ENCODE measurements at regions not wholly inside any gene's neighbourhood (a gene's known extent, or its start where the extent isn't known, plus 50 kb on each side); places are given as distances from the start of the nearest gene placed in this dataset.

DNA sequence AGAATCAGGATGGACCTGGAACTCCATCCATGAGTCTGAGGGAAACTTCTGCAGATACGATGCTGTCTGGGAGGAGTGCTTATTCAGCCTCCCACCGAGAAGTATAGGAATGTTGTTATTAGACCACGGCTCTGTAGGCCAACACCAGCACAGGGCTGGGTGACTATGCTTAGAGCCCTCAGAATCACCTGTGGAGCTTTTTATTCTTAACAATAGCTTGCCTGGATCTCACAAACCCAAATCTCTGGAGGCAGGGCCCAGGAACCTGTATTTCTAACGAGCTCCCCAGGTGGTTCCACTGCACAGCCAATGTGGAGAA lies 55.6 kb upstream of the ARID5B start:
- TF ChIP-seq, protein P1, sequence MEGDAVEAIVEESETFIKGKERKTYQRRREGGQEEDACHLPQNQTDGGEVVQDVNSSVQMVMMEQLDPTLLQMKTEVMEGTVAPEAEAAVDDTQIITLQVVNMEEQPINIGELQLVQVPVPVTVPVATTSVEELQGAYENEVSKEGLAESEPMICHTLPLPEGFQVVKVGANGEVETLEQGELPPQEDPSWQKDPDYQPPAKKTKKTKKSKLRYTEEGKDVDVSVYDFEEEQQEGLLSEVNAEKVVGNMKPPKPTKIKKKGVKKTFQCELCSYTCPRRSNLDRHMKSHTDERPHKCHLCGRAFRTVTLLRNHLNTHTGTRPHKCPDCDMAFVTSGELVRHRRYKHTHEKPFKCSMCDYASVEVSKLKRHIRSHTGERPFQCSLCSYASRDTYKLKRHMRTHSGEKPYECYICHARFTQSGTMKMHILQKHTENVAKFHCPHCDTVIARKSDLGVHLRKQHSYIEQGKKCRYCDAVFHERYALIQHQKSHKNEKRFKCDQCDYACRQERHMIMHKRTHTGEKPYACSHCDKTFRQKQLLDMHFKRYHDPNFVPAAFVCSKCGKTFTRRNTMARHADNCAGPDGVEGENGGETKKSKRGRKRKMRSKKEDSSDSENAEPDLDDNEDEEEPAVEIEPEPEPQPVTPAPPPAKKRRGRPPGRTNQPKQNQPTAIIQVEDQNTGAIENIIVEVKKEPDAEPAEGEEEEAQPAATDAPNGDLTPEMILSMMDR (IDR thresholded peaks at IDR 0.05) = no peak
- H3K79me2 ChIP-seq (ENCODE audit: insufficient read depth, low read length) = no peaks in the 10 kb centered on the region
- Mint-ChIP-seq H3K4me1 (no peaks in the 10 kb centered on the region), H3K36me3 (no peaks in the 10 kb centered on the region), H3K27me3 (ENCODE audit: low read depth in 3 of 3) (peaks cover 0 to 2% (median 0%) of the 10 kb centered on the region in 3 donors), H3K9me3 (peaks cover 0 to 1% (median 0%) of the 10 kb centered on the region in 7 donors), H3K27ac (no peak overlapping the region), H3K4me3 (no peak overlapping the region)
- WGBS (ENCODE audit: insufficient coverage) = 96% methylated on average over 4 of the region's 4 CpGs
- no peaks in the 10 kb centered on the region for H3K27me3 ChIP-seq (ENCODE audit: control insufficient read depth in 2 of 2, insufficient read depth in 2 of 2, low read length in 2 of 2)
- H4K20me1 ChIP-seq (ENCODE audit: insufficient read depth, low read length) = no peaks in the 10 kb centered on the region
- H3K4me1 ChIP-seq (ENCODE audit: control insufficient read depth in 1 of 2, insufficient read depth in 2 of 2, low read length in 2 of 2) = no peaks in the 10 kb centered on the region
- H3K4me3 ChIP-seq (replicated peaks in 1 of 3; ENCODE audit: low read depth in 2 of 3, low read length in 3 of 3) = no peak overlapping the region
- no peak for DNase-seq
- H3K36me3 ChIP-seq (replicated peaks in 1 of 2; ENCODE audit: control insufficient read depth in 1 of 2, insufficient read depth in 2 of 2, low read length in 2 of 2) = no peaks in the 10 kb centered on the region
- H2AFZ ChIP-seq (ENCODE audit: insufficient read depth, low read depth, low read length, poor library complexity, severe bottlenecking) = no peak overlapping the region
- H3K27ac ChIP-seq (ENCODE audit: low read depth in 1 of 2, low read length in 2 of 2) = no peak overlapping the region
- intact Hi-C loops (cut with micrococcal nuclease) = no loop called here
- H3K4me2 ChIP-seq (replicated peaks; ENCODE audit: extremely low read depth, low read length, poor library complexity, severe bottlenecking) = no peak overlapping the region
- no peaks in the 10 kb centered on the region for H3K9me3 ChIP-seq (replicated peaks in 1 of 2; ENCODE audit: control insufficient read depth in 1 of 2, insufficient read depth in 1 of 2, low read length in 2 of 2)
- H3K9ac ChIP-seq (ENCODE audit: insufficient read depth, low read length, poor library complexity, severe bottlenecking) = no peak overlapping the region

DNA sequence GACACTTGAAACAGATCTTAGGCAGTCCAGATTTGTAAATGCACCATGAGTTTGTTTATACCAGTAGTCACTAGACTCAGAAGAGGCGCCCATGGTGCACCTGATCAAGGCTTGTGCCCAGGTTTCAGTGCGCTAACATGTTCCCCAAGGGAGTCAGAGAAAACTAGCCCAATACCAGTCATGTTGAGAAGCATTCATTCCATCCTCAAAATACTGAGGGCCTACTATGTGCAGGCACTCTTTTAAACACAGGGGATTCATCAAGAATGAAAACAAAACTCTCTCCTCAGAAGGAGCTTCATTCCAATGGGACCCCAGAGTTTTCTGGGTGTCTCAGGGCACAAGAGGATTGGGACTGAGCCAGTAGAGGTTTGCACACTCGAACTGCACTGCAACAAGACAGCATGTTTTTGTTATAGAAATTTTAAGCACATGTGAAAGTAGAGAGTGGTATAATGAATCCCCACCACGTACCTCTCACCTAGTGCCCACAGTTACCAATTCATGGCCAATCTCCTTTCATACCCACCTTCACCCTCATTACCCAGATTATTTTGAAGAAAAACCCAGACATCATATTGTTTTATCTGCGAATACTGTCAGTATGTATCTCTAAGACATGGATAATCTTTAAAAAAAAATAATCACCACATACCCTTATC lies 55.0 kb upstream of the ARID5B start:
- intact Hi-C loops (cut with micrococcal nuclease) = no loop called here
- H3K4me1 Mint-ChIP-seq = no peaks in the 10 kb centered on the region
- TF ChIP-seq, protein P1 (IDR thresholded peaks at IDR 0.05) = no peak
- Histone ChIP-seq H3K9ac (ENCODE audit: insufficient read depth, low read length, poor library complexity, severe bottlenecking) (no peak overlapping the region), H2AFZ (ENCODE audit: insufficient read depth, low read depth, low read length, poor library complexity, severe bottlenecking) (no peak overlapping the region), H3K9me3 (replicated peaks in 1 of 2; ENCODE audit: control insufficient read depth in 1 of 2, insufficient read depth in 1 of 2, low read length in 2 of 2) (no peaks in the 10 kb centered on the region), H3K27me3 (ENCODE audit: control insufficient read depth in 2 of 2, insufficient read depth in 2 of 2, low read length in 2 of 2) (no peaks in the 10 kb centered on the region), H3K4me3 (replicated peaks in 1 of 3; ENCODE audit: low read depth in 2 of 3, low read length in 3 of 3) (no peak overlapping the region), H3K4me2 (replicated peaks; ENCODE audit: extremely low read depth, low read length, poor library complexity, severe bottlenecking) (no peak overlapping the region), H4K20me1 (ENCODE audit: insufficient read depth, low read length) (no peaks in the 10 kb centered on the region), H3K36me3 (replicated peaks in 1 of 2; ENCODE audit: control insufficient read depth in 1 of 2, insufficient read depth in 2 of 2, low read length in 2 of 2) (no peaks in the 10 kb centered on the region), H3K4me1 (ENCODE audit: control insufficient read depth in 1 of 2, insufficient read depth in 2 of 2, low read length in 2 of 2) (no peaks in the 10 kb centered on the region), H3K27ac (ENCODE audit: low read depth in 1 of 2, low read length in 2 of 2) (no peak overlapping the region), H3K79me2 (ENCODE audit: insufficient read depth, low read length) (no peaks in the 10 kb centered on the region)
- no peak for DNase-seq
- no peak overlapping the region for H3K27ac Mint-ChIP-seq
- peaks cover 0 to 2% (median 0%) of the 10 kb centered on the region in 3 donors for H3K27me3 Mint-ChIP-seq (ENCODE audit: low read depth in 3 of 3)
- H3K9me3 Mint-ChIP-seq = peaks cover 0 to 3% (median 0%) of the 10 kb centered on the region in 7 donors
- 100% methylated on average over 2 of the region's 5 CpGs for WGBS (ENCODE audit: insufficient coverage)
- H3K4me3 Mint-ChIP-seq = no peak overlapping the region
- H3K36me3 Mint-ChIP-seq = no peaks in the 10 kb centered on the region
